ENCODE measurements at regions not wholly inside any gene's neighbourhood (a gene's known extent, or its start where the extent isn't known, plus 50 kb on each side); places are given as distances from the start of the nearest gene placed in this dataset.

DNA sequence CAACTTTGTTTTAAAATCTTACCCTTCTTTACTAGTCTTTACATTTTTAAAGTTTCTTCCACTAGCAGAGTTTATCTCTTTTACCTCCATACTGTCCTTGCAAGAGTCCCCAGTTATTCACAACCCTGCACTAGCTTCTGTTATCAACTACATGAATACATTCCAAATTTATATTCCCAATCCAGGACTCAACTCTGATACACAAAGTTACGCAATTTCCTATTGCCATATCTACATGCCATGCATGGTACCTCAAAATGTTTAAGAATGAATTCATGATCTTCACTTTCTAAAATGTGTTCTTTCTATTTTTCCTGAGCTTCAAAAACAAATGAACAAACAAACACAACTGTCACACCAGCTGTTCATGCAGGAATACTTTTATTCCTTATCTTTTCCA, 668.7 kb downstream of the CDH18 start (continued):
- TF ChIP-seq, protein P1, sequence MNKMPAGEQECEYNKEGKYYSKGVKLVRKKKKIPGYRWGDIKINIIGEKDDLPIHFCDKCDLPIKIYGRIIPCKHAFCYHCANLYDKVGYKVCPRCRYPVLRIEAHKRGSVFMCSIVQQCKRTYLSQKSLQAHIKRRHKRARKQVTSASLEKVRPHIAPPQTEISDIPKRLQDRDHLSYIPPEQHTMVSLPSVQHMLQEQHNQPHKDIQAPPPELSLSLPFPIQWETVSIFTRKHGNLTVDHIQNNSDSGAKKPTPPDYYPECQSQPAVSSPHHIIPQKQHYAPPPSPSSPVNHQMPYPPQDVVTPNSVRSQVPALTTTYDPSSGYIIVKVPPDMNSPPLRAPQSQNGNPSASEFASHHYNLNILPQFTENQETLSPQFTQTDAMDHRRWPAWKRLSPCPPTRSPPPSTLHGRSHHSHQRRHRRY (tag by site-specific recombination; IDR thresholded peaks at IDR 0.05) = no peak
- TF ChIP-seq, protein P2, sequence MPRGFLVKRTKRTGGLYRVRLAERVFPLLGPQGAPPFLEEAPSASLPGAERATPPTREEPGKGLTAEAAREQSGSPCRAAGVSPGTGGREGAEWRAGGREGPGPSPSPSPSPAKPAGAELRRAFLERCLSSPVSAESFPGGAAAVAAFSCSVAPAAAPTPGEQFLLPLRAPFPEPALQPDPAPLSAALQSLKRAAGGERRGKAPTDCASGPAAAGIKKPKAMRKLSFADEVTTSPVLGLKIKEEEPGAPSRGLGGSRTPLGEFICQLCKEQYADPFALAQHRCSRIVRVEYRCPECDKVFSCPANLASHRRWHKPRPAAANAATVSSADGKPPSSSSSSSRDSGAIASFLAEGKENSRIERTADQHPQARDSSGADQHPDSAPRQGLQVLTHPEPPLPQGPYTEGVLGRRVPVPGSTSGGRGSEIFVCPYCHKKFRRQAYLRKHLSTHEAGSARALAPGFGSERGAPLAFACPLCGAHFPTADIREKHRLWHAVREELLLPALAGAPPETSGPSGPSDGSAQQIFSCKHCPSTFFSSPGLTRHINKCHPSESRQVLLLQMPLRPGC (tag by site-specific recombination; IDR thresholded peaks at IDR 0.05) = no peak
- no peak for TF ChIP-seq YY1 (tag by site-specific recombination; IDR thresholded peaks at IDR 0.05)
- TF ChIP-seq, protein P3, sequence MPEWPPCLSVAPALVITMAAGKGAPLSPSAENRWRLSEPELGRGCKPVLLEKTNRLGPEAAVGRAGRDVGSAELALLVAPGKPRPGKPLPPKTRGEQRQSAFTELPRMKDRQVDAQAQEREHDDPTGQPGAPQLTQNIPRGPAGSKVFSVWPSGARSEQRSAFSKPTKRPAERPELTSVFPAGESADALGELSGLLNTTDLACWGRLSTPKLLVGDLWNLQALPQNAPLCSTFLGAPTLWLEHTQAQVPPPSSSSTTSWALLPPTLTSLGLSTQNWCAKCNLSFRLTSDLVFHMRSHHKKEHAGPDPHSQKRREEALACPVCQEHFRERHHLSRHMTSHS (tag by site-specific recombination; IDR thresholded peaks at IDR 0.05) = no peak

DNA sequence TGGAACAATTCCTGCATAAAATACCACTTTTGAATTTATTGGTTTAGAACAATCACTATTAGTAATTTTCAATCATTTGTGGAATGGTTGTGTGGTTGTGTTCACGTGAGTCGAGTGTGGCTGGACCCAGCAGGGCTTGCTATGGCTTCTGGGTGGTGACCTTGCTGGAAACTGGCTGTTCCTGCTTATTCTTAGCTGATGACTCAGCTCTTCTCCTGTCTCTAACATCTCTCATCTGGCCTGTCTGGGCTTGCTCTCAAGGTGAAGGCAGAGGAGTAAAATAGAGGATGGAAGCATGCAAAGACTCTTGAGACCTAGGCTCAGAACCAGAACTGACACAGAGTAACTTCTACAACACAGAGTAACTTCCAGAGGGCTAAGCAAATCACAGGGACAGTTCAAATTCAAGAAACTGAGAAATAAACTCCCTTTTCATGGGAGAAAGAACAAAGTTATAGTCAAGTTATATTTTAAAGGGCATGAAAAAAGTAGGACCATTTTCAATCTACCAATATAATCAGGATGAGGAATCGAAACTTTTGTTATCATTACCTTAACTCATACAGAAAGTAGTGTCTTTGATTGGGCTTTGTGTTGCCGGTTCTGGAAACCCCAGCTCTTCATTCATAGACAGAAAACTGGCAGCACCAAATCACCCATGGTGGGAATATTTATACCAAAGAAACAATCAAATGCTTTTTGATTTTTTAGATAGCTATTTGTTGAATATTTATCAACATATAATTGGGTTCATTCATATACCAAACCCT, 665.1 kb downstream of the CDH18 start:
- no peaks in the 10 kb centered on the region for H3K4me1 ChIP-seq (ENCODE audit: control insufficient read depth, insufficient read depth, low read length)
- H3K36me3 ChIP-seq (ENCODE audit: control insufficient read depth in 2 of 2, insufficient read depth in 1 of 2, low read length in 2 of 2) = no peaks in the 10 kb centered on the region
- H3K9me3 ChIP-seq (ENCODE audit: control insufficient read depth, insufficient read depth, low read depth, low read length) = no peaks in the 10 kb centered on the region
- no peak overlapping the region for H3K4me3 ChIP-seq (ENCODE audit: low read depth, low read length)
- CTCF ChIA-PET = no interaction called here
- POLR2A ChIA-PET = no interaction called here
- no peak overlapping the region for H3K27ac ChIP-seq (ENCODE audit: extremely low read depth, low read depth, low read length)
- TF ChIP-seq GFI1B (tag by site-specific recombination; IDR thresholded peaks at IDR 0.05) (no peak), ZNF830 (tag by site-specific recombination; IDR thresholded peaks at IDR 0.05; ENCODE audit: low read depth) (no peak), SCRT2 (tag by site-specific recombination; IDR thresholded peaks at IDR 0.05) (no peak), EGR2 (tag by site-specific recombination; IDR thresholded peaks at IDR 0.05; ENCODE audit: low read depth) (no peak), ZNF837 (tag by site-specific recombination; IDR thresholded peaks at IDR 0.05) (no peak), ZNF660 (tag by site-specific recombination; IDR thresholded peaks at IDR 0.05) (no peak), ZSCAN30 (tag by site-specific recombination; IDR thresholded peaks at IDR 0.05) (no peak)
- TF ChIP-seq, protein P4, sequence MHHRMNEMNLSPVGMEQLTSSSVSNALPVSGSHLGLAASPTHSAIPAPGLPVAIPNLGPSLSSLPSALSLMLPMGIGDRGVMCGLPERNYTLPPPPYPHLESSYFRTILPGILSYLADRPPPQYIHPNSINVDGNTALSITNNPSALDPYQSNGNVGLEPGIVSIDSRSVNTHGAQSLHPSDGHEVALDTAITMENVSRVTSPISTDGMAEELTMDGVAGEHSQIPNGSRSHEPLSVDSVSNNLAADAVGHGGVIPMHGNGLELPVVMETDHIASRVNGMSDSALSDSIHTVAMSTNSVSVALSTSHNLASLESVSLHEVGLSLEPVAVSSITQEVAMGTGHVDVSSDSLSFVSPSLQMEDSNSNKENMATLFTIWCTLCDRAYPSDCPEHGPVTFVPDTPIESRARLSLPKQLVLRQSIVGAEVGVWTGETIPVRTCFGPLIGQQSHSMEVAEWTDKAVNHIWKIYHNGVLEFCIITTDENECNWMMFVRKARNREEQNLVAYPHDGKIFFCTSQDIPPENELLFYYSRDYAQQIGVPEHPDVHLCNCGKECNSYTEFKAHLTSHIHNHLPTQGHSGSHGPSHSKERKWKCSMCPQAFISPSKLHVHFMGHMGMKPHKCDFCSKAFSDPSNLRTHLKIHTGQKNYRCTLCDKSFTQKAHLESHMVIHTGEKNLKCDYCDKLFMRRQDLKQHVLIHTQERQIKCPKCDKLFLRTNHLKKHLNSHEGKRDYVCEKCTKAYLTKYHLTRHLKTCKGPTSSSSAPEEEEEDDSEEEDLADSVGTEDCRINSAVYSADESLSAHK (tag by site-specific recombination; IDR thresholded peaks at IDR 0.05) = no peak
- TF ChIP-seq, protein P5, sequence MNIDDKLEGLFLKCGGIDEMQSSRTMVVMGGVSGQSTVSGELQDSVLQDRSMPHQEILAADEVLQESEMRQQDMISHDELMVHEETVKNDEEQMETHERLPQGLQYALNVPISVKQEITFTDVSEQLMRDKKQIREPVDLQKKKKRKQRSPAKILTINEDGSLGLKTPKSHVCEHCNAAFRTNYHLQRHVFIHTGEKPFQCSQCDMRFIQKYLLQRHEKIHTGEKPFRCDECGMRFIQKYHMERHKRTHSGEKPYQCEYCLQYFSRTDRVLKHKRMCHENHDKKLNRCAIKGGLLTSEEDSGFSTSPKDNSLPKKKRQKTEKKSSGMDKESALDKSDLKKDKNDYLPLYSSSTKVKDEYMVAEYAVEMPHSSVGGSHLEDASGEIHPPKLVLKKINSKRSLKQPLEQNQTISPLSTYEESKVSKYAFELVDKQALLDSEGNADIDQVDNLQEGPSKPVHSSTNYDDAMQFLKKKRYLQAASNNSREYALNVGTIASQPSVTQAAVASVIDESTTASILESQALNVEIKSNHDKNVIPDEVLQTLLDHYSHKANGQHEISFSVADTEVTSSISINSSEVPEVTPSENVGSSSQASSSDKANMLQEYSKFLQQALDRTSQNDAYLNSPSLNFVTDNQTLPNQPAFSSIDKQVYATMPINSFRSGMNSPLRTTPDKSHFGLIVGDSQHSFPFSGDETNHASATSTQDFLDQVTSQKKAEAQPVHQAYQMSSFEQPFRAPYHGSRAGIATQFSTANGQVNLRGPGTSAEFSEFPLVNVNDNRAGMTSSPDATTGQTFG (tag by site-specific recombination; IDR thresholded peaks at IDR 0.05; ENCODE audit: borderline replicate concordance) = no peak

DNA sequence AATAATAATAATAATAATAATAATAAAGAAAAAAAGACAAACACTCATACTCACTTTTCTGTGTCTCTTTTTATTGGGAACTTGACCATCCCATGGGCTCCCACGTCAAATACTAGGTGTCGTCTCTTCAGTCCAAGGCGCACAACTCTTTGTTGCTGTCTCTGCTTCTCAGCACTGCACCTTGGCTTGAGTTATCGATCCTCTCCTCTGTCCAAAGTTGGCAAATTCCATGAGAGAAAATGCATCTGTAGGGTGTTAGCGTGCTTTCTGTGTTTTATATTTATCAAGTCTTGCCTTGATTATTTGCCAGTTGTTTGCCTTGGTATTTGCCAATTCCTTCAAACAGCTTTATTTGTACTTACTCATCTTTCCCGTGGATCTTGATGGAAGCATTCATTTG, 653.7 kb downstream of the CDH18 start:
- ChIA-PET CTCF (no interaction called here), POLR2A (no interaction called here)
- no peaks in the 10 kb centered on the region; a peak in 1 of 3 replicates for H3K36me3 ChIP-seq (ENCODE audit: control insufficient read depth in 2 of 2, insufficient read depth in 1 of 2, low read length in 2 of 2)
- no peaks in the 10 kb centered on the region for H3K4me1 ChIP-seq (ENCODE audit: control insufficient read depth, insufficient read depth, low read length)
- no peak overlapping the region for H3K27ac ChIP-seq (ENCODE audit: extremely low read depth, low read depth, low read length)
- no peak for TF ChIP-seq ZBTB7A (tag by site-specific recombination; IDR thresholded peaks at IDR 0.05; ENCODE audit: low read depth)
- no peak for TF ChIP-seq ZNF121 (tag by site-specific recombination; IDR thresholded peaks at IDR 0.05)
- TF ChIP-seq ZNF23 (tag by site-specific recombination; IDR thresholded peaks at IDR 0.05; ENCODE audit: borderline replicate concordance) = no peak
- TF ChIP-seq ZNF677 (tag by site-specific recombination; IDR thresholded peaks at IDR 0.05) = no peak
- TF ChIP-seq SP2 (tag by site-specific recombination; IDR thresholded peaks at IDR 0.05) = no peak
- no peak overlapping the region for H3K4me3 ChIP-seq (ENCODE audit: low read depth, low read length)
- no peaks in the 10 kb centered on the region for H3K9me3 ChIP-seq (ENCODE audit: control insufficient read depth, insufficient read depth, low read depth, low read length)

Data from HEK293 (cell line).